ENCODE measurements at regions not wholly inside any gene's neighbourhood (a gene's known extent, or its start where the extent isn't known, plus 50 kb on each side); places are given as distances from the start of the nearest gene placed in this dataset.

DNA sequence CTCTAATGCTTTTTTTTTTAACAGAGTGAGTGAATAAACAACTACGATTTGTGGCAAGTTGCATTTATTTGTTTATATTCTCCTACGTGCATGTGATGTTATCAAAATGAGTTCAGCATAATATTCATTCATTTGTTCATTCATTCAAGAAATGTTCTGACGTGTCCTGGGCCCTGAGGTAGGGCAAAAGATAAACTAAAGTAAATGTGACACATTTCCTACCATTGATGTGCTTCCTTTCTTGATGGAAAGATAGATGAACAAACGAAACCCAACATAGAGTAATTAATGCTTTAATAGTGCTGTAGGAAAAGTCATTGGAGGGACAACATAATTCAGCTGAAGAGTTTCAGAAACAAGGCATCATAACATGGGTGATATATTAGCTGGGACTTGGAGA is 261.5 kb upstream of the KCNMB2 start:
- Mint-ChIP-seq H3K4me3 (no peak overlapping the region), H3K36me3 (peaks cover 0 to 7% of the 10 kb centered on the region in 2 donors), H3K4me1 (no peaks in the 10 kb centered on the region), H3K27ac (no peak overlapping the region), H3K27me3 (no peaks in the 10 kb centered on the region), H3K9me3 (peaks cover 6 to 21% (median 11%) of the 10 kb centered on the region in 7 donors)
- DNase-seq (no peak), ATAC-seq (ENCODE audit: low read depth in 2 of 2) (no peak)

DNA sequence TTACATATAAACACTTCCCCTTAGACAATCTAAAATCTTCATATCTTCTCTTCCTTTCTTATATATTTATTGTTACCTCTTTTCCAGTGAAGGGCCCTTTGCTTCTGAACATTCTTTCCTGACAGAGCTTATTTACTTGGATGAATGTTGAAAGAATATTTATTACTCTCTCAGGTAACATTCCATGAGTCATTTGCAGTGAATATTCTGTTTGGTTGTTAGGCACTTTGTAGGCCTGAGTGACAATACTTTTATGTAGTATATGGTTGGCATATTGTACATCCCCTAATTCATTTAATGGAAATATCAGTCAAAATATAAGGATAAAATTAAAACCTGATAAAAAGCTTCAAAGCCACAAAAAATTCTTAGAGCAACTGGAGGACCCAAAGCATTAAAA is 260.9 kb upstream of the KCNMB2 start:
- no peaks in the 10 kb centered on the region for H3K4me1 Mint-ChIP-seq
- H3K27ac Mint-ChIP-seq, result no peak overlapping the region
- no peak for ATAC-seq (ENCODE audit: low read depth in 2 of 2)
- H3K36me3 Mint-ChIP-seq, result peaks cover 0 to 13% of the 10 kb centered on the region in 2 donors
- H3K9me3 Mint-ChIP-seq, result peaks cover 9 to 27% (median 15%) of the 10 kb centered on the region in 7 donors
- no peaks in the 10 kb centered on the region for H3K27me3 Mint-ChIP-seq
- H3K4me3 Mint-ChIP-seq, result no peak overlapping the region
- DNase-seq, result no peak

DNA sequence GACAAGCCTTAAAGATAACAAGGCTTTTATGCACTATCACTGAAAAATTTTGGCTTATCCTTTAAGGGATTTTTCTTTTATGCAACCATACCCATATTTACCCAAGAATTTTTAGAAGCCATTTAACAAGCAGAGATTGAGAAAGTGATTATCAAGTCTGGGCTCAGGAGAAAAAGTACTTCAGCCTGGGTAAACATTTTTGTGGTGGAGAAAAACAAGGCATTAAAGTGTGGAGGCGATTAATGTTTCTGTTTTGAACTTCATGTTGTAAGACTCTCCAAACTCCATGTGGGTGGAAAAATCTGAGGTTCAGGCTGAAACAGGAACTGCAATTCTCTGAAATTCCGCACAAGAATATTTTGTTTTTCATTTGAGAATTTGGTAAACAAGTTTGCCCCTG is 260.4 kb upstream of the KCNMB2 start:
- DNase-seq (no peak), ATAC-seq (ENCODE audit: low read depth in 2 of 2) (no peak)
- no peaks in the 10 kb centered on the region for H3K4me1 Mint-ChIP-seq
- peaks cover 0 to 13% of the 10 kb centered on the region in 2 donors for H3K36me3 Mint-ChIP-seq
- H3K27ac Mint-ChIP-seq, result no peak overlapping the region
- no peak overlapping the region for H3K4me3 Mint-ChIP-seq
- no peaks in the 10 kb centered on the region for H3K27me3 Mint-ChIP-seq
- H3K9me3 Mint-ChIP-seq, result peaks cover 13 to 32% (median 18%) of the 10 kb centered on the region in 7 donors

DNA sequence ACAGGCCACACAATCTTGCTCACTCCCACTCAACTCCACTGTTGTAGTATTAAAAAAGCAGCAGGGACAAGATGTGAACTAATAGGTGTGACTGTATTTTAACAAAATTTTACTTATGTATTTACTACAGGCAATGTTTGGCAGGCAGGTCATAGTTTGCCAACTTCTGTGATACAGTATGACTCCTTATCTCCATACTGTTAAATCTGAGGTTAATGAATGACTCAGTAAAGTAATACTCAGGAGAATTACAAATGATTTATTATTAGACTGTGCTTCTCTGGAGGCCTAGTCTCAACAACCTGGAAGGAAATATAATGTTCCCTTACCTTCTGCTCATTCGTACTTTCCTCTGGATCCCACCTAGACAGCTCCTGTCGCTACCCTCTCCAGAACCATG is 258.6 kb upstream of the KCNMB2 start:
- H3K27ac Mint-ChIP-seq, result no peak overlapping the region
- peaks cover 14 to 48% (median 21%) of the 10 kb centered on the region in 7 donors for H3K9me3 Mint-ChIP-seq
- H3K4me1 Mint-ChIP-seq, result no peaks in the 10 kb centered on the region
- peaks cover 0 to 13% of the 10 kb centered on the region in 2 donors for H3K36me3 Mint-ChIP-seq
- ATAC-seq (ENCODE audit: low read depth in 2 of 2), result no peak
- no peak overlapping the region for H3K4me3 Mint-ChIP-seq
- DNase-seq, result no peak
- H3K27me3 Mint-ChIP-seq, result no peaks in the 10 kb centered on the region

DNA sequence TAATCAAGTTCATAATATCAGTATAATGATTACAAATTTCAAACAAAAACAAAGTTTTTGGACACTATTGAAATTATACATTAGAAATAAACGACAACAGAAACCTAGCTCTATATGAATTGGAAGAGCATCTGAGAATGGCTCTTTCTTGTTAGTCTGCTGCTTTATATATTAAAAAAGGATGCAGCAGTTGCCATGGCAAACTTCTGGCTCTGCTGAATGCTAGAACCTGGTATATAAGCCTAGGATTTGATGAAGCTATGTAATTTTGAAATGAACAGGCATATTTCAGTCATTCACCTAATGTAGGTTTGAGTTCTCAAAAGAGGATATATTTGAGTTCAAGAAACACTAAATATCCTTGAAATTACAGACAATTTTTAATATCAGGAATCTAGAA is 252.7 kb upstream of the KCNMB2 start:
- Mint-ChIP-seq H3K27me3 (peaks cover 0 to 4% (median 3%) of the 10 kb centered on the region in 3 donors), H3K4me1 (no peaks in the 10 kb centered on the region)

DNA sequence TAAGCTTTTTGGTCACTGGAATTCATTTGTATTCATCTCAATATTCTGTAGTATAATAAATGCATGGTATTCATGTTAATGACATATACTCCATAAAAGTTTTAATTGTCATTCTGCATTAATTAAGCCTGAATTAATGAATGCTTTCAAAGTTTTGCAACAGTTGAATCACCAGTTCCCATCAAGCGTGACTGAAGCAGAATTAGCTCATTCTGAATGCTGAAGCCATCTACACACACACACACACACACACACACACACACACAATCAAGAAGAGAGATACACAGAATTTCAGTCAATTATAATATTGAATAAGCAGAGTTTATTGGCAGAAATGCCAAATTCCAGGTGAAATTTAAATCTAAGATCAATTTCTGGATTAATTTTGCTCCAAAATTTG is 252.1 kb upstream of the KCNMB2 start:
- H3K9me3 Mint-ChIP-seq, result peaks cover 12 to 54% (median 22%) of the 10 kb centered on the region in 7 donors
- ATAC-seq (ENCODE audit: low read depth in 2 of 2), result no peak
- H3K27ac Mint-ChIP-seq, result no peak overlapping the region
- H3K27me3 Mint-ChIP-seq, result peaks cover 0 to 4% (median 3%) of the 10 kb centered on the region in 3 donors
- no peak overlapping the region for H3K4me3 Mint-ChIP-seq
- H3K4me1 Mint-ChIP-seq, result no peaks in the 10 kb centered on the region
- H3K36me3 Mint-ChIP-seq, result peaks cover 0 to 10% of the 10 kb centered on the region in 2 donors
- no peak for DNase-seq

More for the DNA sequence above, 252.7 kb upstream of the KCNMB2 start:
- H3K27ac Mint-ChIP-seq, result no peak overlapping the region
- H3K4me3 Mint-ChIP-seq, result no peak overlapping the region
- H3K9me3 Mint-ChIP-seq, result peaks cover 15 to 54% (median 23%) of the 10 kb centered on the region in 7 donors
- ATAC-seq (ENCODE audit: low read depth in 2 of 2) (no peak), DNase-seq (no peak)
- peaks cover 0 to 13% of the 10 kb centered on the region in 2 donors for H3K36me3 Mint-ChIP-seq

DNA sequence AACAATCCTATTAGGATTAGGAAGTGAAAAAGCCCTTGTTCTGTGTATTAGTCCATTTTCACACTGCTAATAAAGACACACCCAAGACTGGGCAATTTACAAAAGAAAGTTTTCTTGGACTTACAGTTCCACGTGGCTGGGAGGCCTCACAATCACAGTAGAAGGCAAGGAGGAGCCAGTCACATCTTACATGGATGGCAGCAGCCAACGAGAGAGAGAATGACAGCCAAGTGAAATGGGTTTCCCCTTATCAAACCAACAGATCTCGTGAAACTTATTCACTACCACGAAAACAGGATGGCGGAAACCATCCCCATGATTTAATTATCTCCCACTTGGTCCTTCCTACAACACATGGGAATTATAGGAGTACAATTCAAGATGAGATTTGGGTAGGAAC is 248.2 kb upstream of the KCNMB2 start:
- no peak overlapping the region for H3K4me3 Mint-ChIP-seq
- no peaks in the 10 kb centered on the region for H3K36me3 Mint-ChIP-seq
- ATAC-seq (ENCODE audit: low read depth in 2 of 2) (no peak), DNase-seq (no peak)
- H3K27me3 Mint-ChIP-seq, result peaks cover 0 to 4% (median 3%) of the 10 kb centered on the region in 3 donors
- no peaks in the 10 kb centered on the region for H3K4me1 Mint-ChIP-seq
- H3K27ac Mint-ChIP-seq, result no peak overlapping the region
- peaks cover 0 to 25% (median 7%) of the 10 kb centered on the region in 7 donors for H3K9me3 Mint-ChIP-seq

DNA sequence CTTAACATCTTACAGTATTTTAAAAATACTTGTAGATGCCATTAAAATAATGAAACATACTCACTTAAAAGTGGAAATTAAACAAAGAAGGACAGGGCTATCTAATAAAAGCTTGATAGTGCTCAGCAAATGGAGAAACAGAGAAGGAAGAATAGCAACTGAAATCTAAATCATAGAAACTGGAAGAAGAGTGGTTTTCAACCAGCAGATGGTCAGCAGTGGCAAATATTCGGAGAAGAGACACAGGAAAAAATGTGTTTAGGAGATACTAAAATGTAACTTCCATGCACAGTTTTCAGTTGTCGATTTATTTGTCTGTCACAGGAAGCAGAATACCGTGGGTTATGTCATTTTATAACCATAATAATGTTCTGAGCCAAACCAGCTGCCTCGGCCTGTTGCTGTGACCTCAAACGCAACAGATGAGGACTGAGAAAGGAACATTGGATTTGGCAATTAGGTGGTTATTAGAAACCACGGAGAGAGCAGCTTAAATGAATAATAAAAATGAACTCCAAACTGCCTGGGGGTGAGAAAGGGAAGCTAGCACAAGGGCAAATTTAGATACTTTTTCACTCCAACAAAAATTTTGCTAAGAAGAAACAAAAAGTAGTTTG is 246.6 kb upstream of the KCNMB2 start:
- no peak for ATAC-seq (ENCODE audit: low read depth in 2 of 2)

DNA sequence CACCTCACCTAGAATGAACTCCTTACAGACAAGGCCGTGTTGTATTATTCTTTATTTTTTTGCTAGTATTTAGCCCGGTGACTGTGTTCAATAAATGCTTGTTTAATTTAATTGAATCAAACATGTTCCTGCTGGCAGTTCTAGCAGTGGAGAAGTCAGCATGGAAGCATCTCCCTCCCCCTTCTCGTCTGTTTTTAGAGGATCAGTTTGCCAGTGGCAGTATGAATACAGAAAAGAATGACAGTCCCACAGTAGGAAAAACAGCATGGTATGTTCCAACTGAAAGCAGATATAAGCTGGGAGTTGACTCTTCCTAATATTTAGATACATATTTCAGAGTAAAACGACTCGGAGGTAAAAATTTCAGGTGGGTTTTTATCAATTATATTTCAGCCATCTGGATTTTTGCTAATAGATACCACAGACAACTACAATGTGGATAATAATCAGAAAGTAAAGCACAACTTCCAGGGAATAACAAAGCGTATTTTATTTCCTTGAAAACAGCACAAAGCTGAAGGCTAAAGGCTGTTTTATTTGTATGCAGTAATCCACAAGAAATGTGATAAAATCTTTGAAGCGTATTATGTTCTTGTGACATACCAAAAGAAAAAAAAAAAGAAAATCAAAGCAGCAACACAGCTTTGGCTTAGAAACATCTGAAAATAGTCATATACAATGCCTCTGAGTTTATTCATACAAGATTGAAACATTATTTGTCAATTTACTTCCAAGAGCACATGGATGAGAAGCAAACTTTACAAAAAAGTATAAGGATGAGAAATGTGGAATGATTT is 244.5 kb upstream of the KCNMB2 start:
- ATAC-seq (ENCODE audit: low read depth in 2 of 2) (no peak), DNase-seq (no peak)
- Mint-ChIP-seq H3K4me1 (no peaks in the 10 kb centered on the region), H3K27me3 (no peaks in the 10 kb centered on the region), H3K36me3 (no peaks in the 10 kb centered on the region), H3K9me3 (peaks cover 0 to 25% (median 7%) of the 10 kb centered on the region in 7 donors), H3K4me3 (no peak overlapping the region), H3K27ac (no peak overlapping the region)

More for the DNA sequence above, 246.6 kb upstream of the KCNMB2 start:
- peaks cover 0 to 25% (median 7%) of the 10 kb centered on the region in 7 donors for H3K9me3 Mint-ChIP-seq
- no peak for DNase-seq
- H3K4me3 Mint-ChIP-seq, result no peak overlapping the region
- H3K36me3 Mint-ChIP-seq, result no peaks in the 10 kb centered on the region
- H3K27ac Mint-ChIP-seq, result peak overlapping the region in 1 of 6 donors; percentile 17
- no peaks in the 10 kb centered on the region for H3K4me1 Mint-ChIP-seq
- peaks cover 0 to 4% (median 3%) of the 10 kb centered on the region in 3 donors for H3K27me3 Mint-ChIP-seq

DNA sequence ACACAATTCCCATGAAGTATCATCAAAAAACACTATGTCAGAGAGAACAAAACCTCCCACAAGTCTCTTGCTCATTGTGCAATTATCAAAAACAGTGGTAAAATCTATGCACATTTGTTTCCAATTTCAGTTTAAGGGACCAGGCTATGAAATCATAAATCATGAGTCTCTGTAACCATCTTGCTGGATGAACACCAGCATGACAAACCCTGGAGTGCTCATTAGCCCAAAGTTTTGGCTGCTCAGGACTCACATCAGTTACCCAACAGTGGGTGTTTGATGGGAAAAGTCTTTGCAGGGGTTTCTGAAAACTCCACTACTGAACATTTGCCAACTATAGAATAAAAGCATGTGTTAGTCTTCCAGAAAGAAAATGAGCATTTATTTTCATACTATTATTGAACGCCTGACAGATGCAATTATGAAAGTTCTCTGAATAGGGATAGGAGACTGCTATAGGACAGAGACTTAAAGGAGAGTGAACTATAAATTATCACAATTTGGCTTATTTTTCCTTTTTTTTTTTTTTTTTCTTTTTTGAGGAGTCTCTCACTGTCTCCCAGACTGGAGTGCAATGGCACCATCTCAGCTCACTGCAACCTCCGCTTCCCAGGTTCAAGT is 240.8 kb upstream of the KCNMB2 start:
- no peak overlapping the region for H3K27ac Mint-ChIP-seq
- no peaks in the 10 kb centered on the region for H3K4me1 Mint-ChIP-seq
- H3K4me3 Mint-ChIP-seq, result no peak overlapping the region
- DNase-seq (no peak), ATAC-seq (ENCODE audit: low read depth in 2 of 2) (no peak)
- H3K36me3 Mint-ChIP-seq, result no peaks in the 10 kb centered on the region
- H3K27me3 Mint-ChIP-seq, result no peaks in the 10 kb centered on the region
- no peaks in the 10 kb centered on the region for H3K9me3 Mint-ChIP-seq

DNA sequence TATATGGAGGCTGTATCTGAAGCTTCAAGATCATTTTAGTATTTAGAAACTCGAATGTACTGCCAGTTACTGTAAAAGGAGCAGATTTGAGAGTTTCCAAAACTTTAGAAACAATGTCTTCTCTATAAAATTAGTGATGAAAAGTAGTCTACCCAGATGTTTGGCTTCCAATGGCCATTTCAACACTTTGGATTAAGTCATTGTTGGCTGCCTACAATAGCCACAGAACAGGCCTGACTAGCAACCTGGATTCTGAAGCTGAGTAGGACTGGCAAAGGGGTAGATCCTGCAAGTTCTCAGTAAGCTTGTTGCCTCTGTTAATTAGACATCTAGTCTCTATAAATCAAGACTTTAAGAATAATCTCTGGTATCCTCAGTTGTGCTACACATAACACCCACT is 239.0 kb upstream of the KCNMB2 start:
- Mint-ChIP-seq H3K4me3 (no peak overlapping the region), H3K4me1 (no peaks in the 10 kb centered on the region), H3K36me3 (no peaks in the 10 kb centered on the region), H3K27me3 (no peaks in the 10 kb centered on the region), H3K9me3 (no peaks in the 10 kb centered on the region), H3K27ac (no peak overlapping the region)
- DNase-seq, result no peak
- ATAC-seq (ENCODE audit: low read depth in 2 of 2), result no peak

DNA sequence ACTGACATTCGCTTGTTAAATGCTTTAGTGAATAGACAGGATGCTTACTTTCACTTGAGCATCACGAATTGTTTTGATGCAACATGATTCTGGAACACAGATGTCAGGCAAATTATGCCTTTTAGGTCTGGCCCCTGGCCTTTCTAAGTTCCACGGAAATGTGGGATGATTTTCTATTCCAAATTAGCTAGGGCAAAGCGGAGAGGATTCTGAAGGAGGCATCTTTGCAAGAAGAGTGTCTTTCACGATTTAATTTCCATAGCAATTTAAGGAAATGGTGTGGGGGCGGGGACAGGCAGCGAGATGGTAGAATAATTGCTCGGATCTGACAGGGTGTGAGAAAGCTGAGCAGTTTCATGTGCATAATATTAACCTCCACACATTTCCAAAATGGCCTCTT is 238.5 kb upstream of the KCNMB2 start:
- no peak for ATAC-seq (ENCODE audit: low read depth in 2 of 2)
- DNase-seq, result no peak
- no peak overlapping the region for H3K4me3 Mint-ChIP-seq
- no peak overlapping the region for H3K27ac Mint-ChIP-seq
- H3K27me3 Mint-ChIP-seq, result no peaks in the 10 kb centered on the region
- no peaks in the 10 kb centered on the region for H3K9me3 Mint-ChIP-seq
- no peaks in the 10 kb centered on the region for H3K4me1 Mint-ChIP-seq
- no peaks in the 10 kb centered on the region for H3K36me3 Mint-ChIP-seq

DNA sequence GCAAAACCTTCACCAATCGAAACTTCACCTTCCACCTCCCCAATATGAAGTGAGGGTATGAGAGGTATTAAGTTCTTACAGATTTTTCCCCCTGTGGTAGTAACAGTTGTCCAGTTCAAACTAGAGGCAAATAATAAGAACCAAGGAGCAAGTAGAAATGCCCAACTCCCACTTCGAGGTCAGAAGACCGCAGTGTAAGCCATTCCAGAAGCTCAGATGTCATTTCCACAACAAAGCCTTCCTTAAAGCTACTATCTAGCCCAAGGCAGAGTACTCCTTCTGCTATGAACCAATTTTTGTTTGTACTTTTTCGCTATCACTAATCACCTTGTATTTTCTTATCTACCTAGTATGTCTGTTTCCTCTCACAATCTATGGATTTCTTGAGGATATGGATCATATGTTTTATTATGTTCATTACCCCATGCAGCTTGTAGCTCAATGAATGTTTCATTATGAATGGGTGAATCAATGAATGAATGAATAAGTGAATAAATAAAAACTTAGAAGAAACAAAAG is 235.7 kb upstream of the KCNMB2 start:
- H3K4me1 Mint-ChIP-seq, result no peaks in the 10 kb centered on the region
- no peak overlapping the region for H3K27ac Mint-ChIP-seq
- no peak for ATAC-seq (ENCODE audit: low read depth in 2 of 2)
- H3K9me3 Mint-ChIP-seq, result no peaks in the 10 kb centered on the region
- no peak for DNase-seq
- H3K36me3 Mint-ChIP-seq, result no peaks in the 10 kb centered on the region
- H3K4me3 Mint-ChIP-seq, result no peak overlapping the region
- H3K27me3 Mint-ChIP-seq, result no peaks in the 10 kb centered on the region

All from naive B cell (primary cell).